Peyer's patch (tissue), 4 donors: ENCODE measurements at regions not wholly inside any gene's neighbourhood (a gene's known extent, or its start where the extent isn't known, plus 50 kb on each side); places are given as distances from the start of the nearest gene placed in this dataset.

Experiments used
- POLR2A ChIP-seq, 2 donors: fragments of 450-650 bp; IDR thresholded peaks; one replicate each; pipeline ENCODE4 v1.5.1; 2017; ENCODE audit warnings: antibody characterized with exemption in 2 of 2, mild to moderate bottlenecking in 2 of 2, moderate library complexity in 2 of 2
- TF ChIP-seq, protein P1 (sequence below), 6 experiments: fragments of 450-650 bp in 4 of 6; fragments of 200-600 bp in 2 of 6; sonication (generic) in 1 of 6; IDR thresholded peaks; one replicate each; pipeline ENCODE4 v1.5.1; 2017 to 2019; ENCODE audit warnings: antibody characterized with exemption in 6 of 6, mild to moderate bottlenecking in 3 of 6, moderate library complexity in 1 of 6

DNA sequence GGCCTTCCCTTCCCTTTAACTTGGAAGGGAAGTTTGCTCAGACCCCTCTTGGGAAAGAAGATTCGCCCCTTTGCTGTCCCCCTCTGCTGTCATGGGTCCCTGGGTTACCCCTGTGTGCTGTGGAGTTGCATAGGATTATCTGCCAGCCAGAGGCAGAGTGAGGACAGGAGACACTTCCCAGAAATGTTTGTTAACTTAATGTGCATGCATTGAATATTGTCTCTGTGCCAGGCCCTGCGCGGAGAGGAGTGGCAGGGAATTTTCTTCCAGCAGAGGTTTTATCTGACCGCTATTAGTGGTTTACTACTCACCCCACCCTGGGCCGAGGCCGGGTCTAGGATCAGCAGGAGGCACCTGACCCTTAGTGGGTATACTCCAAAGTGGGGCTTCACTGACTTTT lies 894.8 kb downstream of the TBC1D22A start:
- TF ChIP-seq POLR2A (IDR thresholded peaks at IDR 0.05) = no peak
- TF ChIP-seq, protein P1, sequence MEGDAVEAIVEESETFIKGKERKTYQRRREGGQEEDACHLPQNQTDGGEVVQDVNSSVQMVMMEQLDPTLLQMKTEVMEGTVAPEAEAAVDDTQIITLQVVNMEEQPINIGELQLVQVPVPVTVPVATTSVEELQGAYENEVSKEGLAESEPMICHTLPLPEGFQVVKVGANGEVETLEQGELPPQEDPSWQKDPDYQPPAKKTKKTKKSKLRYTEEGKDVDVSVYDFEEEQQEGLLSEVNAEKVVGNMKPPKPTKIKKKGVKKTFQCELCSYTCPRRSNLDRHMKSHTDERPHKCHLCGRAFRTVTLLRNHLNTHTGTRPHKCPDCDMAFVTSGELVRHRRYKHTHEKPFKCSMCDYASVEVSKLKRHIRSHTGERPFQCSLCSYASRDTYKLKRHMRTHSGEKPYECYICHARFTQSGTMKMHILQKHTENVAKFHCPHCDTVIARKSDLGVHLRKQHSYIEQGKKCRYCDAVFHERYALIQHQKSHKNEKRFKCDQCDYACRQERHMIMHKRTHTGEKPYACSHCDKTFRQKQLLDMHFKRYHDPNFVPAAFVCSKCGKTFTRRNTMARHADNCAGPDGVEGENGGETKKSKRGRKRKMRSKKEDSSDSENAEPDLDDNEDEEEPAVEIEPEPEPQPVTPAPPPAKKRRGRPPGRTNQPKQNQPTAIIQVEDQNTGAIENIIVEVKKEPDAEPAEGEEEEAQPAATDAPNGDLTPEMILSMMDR (IDR thresholded peaks at IDR 0.05) = no peak
